Cardiac fibroblast (primary cell): ENCODE measurements at regions not wholly inside any gene's neighbourhood (a gene's known extent, or its start where the extent isn't known, plus 50 kb on each side); places are given as distances from the start of the nearest gene placed in this dataset.

Source experiments
- DNase-seq, 2 donors: peaks; one replicate each; pipeline versions ENCODE4 v3.0.0 to v3.0.0-alpha.2; 2010; ENCODE audit warnings: low read depth in 2 of 2
- H3K4me3 ChIP-seq, 2 donors: replicated peaks in 1 of 2; 1 replicate in 1 of 2; 2 replicates in 1 of 2; pipeline ENCODE4 v1.5.1; 2011; ENCODE audit warnings: low read depth in 2 of 2, low read length in 2 of 2, mild to moderate bottlenecking in 2 of 2, moderate library complexity in 1 of 2
- TF ChIP-seq, protein P1 (sequence below): IDR thresholded peaks from one replicate; pipeline ENCODE4 v1.5.1; 2011; ENCODE audit warnings: low read depth, mild to moderate bottlenecking, low read length, inconsistent platforms

DNA sequence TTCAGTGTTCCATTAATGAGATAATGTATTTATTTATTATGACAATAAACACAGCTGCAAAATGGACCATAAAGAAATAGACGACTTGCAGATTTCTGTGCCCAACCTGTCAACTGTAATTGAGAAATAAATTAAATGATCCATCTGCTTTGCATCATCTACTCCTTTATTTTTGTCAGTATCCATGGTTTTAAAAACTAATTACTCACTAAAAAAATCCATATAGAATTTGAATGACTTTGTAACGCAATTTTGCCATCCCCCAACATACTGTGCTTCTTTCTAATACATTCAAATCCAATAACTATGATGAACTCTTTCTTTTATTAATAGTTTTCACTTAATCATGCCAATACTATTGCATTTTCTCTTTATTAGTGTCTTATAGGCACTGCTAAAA is 388.5 kb upstream of the SORCS1 start:
- TF ChIP-seq, protein P1, sequence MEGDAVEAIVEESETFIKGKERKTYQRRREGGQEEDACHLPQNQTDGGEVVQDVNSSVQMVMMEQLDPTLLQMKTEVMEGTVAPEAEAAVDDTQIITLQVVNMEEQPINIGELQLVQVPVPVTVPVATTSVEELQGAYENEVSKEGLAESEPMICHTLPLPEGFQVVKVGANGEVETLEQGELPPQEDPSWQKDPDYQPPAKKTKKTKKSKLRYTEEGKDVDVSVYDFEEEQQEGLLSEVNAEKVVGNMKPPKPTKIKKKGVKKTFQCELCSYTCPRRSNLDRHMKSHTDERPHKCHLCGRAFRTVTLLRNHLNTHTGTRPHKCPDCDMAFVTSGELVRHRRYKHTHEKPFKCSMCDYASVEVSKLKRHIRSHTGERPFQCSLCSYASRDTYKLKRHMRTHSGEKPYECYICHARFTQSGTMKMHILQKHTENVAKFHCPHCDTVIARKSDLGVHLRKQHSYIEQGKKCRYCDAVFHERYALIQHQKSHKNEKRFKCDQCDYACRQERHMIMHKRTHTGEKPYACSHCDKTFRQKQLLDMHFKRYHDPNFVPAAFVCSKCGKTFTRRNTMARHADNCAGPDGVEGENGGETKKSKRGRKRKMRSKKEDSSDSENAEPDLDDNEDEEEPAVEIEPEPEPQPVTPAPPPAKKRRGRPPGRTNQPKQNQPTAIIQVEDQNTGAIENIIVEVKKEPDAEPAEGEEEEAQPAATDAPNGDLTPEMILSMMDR, result no peak
- DNase-seq, result no peak
- H3K4me3 ChIP-seq, result no peak overlapping the region

DNA sequence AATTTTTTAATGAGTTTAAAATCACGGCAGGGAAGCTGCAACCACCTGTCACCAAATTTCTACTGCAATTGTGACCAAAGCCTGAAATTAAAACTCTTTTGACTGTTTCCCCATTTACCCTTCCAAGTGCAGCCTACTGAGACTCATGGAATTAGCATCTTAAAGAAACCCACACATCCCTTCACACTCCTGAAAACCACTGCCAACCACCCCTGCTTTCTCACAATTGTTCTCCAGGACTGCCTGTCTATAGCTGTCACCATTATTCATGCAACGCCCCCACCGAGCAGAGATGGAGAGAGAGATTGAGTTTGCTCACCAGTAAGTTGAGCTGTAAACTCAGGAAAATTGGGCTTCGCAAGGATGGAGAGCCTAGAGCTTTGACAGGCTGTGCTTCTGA is 383.8 kb upstream of the SORCS1 start:
- TF ChIP-seq, protein P1, result no peak
- no peak overlapping the region for H3K4me3 ChIP-seq
- DNase-seq, result peak; percentile 8 to 42

DNA sequence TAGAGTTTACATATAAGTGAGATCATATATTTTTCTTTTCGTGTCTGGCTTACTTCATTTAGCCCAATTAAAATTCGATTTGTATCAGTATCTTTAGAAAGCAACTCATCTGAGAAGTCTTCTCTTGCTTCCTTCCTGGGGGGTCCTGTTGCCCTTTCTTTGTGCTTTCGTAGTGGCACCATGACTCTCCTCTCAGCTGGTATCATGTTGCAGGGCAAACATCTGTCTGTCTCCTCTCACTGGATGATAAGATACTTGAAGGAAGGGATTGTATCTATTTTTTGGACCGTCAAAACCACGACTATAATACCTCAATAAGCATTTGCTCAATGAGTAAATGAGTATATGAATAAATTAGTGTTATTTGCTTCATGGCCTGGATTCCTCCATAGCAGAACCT is 382.5 kb upstream of the SORCS1 start:
- no peak for DNase-seq
- H3K4me3 ChIP-seq, result no peak overlapping the region
- TF ChIP-seq, protein P1, result no peak

DNA sequence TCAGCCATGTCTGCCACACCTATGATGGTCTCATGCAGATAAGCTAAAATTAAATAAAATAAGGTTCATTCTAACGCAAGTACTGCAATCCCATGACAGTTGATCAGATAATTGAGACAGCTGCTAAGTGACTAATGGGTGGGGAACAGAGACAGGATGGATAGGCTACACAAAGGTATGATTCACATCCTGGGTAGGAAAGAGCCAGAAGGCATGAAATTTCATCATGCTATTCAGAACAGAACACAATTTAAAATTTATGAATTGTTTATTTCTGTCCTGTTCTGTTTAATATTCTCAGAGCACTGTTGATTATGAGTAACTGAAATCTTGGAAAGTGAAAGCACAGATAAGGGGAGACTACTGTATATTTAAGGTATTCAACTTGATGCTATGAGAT is 381.8 kb upstream of the SORCS1 start:
- no peak overlapping the region for H3K4me3 ChIP-seq
- peak; percentile 47 to 93 for DNase-seq
- TF ChIP-seq, protein P1, result no peak

DNA sequence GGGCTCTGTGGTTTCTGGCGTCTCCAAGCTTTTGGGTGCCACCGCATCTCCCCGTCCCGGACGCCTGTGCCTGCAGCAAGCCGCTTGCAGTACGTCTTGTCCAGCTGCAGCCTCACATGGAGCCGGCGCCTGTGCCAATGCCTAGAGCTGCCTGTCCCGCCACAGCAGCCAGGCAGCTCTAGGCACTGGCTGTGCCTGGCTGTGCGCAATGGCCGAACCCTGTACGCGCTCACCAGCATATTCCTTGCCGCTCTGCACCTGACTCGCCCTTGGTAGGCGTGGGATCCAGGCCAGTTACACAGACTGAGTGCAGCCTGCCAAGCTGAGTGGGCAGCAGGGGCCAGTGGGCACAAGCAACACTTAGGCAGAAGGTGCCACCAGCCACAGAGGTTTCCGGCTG is 381.2 kb upstream of the SORCS1 start:
- TF ChIP-seq, protein P1, result no peak
- H3K4me3 ChIP-seq, result no peak overlapping the region
- no peak for DNase-seq

DNA sequence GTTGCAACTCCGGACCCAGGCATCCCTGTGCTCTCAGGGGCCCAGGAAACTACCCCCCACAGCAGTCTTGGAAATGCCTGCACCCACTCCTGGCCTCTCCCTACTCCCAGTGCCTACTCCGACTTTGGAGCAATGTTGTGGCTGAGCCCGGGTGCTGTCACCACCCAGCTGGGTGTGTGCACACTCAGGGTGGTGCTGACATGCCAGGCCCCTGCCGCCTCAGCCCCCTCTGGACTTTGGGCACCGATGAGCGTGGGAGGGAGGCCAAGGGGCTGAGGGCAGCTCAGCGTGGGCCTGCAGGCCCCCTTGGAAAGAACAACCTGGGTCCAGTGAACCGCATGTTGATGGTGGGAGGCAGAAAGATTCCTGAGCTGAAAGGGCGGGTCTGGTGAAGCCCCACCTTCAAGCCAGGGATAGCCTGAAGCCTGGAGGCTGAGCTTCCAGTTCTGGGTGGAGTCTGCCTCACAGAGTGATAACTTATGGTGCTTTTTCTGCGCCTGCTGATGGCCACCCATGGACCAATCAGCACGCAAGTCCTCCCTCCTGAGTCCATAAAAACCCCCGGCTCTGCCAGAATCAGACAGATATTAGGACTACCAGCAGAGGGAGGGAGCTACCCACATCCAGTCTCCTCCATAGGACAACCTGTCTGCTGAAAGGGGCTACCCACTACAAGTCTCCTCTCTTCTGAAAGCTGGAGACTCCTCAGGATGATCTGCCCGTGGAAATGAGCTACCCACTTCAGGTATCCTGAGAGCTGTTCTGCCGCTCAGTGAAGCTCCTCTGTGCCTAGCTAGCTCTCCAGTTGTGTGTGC is 380.4 kb upstream of the SORCS1 start:
- TF ChIP-seq, protein P1, result no peak
- no peak overlapping the region for H3K4me3 ChIP-seq
- no peak for DNase-seq

DNA sequence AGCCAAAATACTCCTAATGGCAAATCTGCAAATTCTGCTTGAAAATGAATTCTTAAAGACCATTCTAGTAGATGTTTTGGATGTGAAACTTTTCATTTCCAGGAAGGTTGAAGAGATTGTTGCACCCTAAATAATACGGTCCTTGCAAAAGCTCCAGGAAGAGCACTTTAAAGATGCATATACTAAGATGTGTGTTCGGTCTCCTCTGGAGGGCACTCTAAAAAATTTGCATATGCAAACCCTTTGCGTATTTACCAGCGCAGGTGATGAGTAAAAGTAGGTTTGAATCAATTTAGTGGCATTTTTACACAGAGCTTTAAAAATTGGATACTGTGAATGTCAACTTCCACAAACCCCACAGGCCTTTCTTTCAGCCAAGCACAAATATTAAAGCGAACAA is 378.1 kb upstream of the SORCS1 start:
- TF ChIP-seq, protein P1, result no peak
- no peak for DNase-seq
- H3K4me3 ChIP-seq, result no peak overlapping the region
